ENCODE measurements at regions not wholly inside any gene's neighbourhood (a gene's known extent, or its start where the extent isn't known, plus 50 kb on each side); places are given as distances from the start of the nearest gene placed in this dataset.

- Histone ChIP-seq H3K4me1 (ENCODE audit: control insufficient read depth, insufficient read depth, low read length) (no peaks in the 10 kb centered on the region), H3K36me3 (ENCODE audit: control insufficient read depth, insufficient read depth, low read length) (no peaks in the 10 kb centered on the region), H3K4me3 (ENCODE audit: low read depth, low read length) (no peak overlapping the region), H3K9me3 (ENCODE audit: control insufficient read depth, insufficient read depth, low read length) (no peaks in the 10 kb centered on the region), H3K27me3 (ENCODE audit: control insufficient read depth, insufficient read depth, low read length) (no peaks in the 10 kb centered on the region), H3K9ac (ENCODE audit: low read depth, low read length) (no peak overlapping the region)
Observed at GRCh38 chr5:54658010-54658409, 140.5 kb downstream of the SNX18 start.

GRCh38 chr5:54656261-54656728 lies 138.7 kb downstream of the SNX18 start:
- no peaks in the 10 kb centered on the region for H3K9me3 ChIP-seq (ENCODE audit: control insufficient read depth, insufficient read depth, low read length)
- H3K36me3 ChIP-seq (ENCODE audit: control insufficient read depth, insufficient read depth, low read length): no peaks in the 10 kb centered on the region
- no peak overlapping the region for H3K4me3 ChIP-seq (ENCODE audit: low read depth, low read length)
- H3K27me3 ChIP-seq (ENCODE audit: control insufficient read depth, insufficient read depth, low read length): no peaks in the 10 kb centered on the region
- H3K9ac ChIP-seq (ENCODE audit: low read depth, low read length): no peak overlapping the region
- no peaks in the 10 kb centered on the region for H3K4me1 ChIP-seq (ENCODE audit: control insufficient read depth, insufficient read depth, low read length)

GRCh38 chr5:54655761-54656160 lies 138.2 kb downstream of the SNX18 start:
- Histone ChIP-seq H3K9ac (ENCODE audit: low read depth, low read length) (no peak overlapping the region), H3K9me3 (ENCODE audit: control insufficient read depth, insufficient read depth, low read length) (no peaks in the 10 kb centered on the region), H3K4me3 (ENCODE audit: low read depth, low read length) (no peak overlapping the region), H3K27me3 (ENCODE audit: control insufficient read depth, insufficient read depth, low read length) (no peaks in the 10 kb centered on the region), H3K36me3 (ENCODE audit: control insufficient read depth, insufficient read depth, low read length) (no peaks in the 10 kb centered on the region), H3K4me1 (ENCODE audit: control insufficient read depth, insufficient read depth, low read length) (no peaks in the 10 kb centered on the region)

GRCh38 chr5:54655266-54655665 lies 137.7 kb downstream of the SNX18 start:
- Histone ChIP-seq H3K9ac (ENCODE audit: low read depth, low read length) (no peak overlapping the region), H3K27me3 (ENCODE audit: control insufficient read depth, insufficient read depth, low read length) (no peaks in the 10 kb centered on the region), H3K4me3 (ENCODE audit: low read depth, low read length) (no peak overlapping the region), H3K9me3 (ENCODE audit: control insufficient read depth, insufficient read depth, low read length) (no peaks in the 10 kb centered on the region), H3K4me1 (ENCODE audit: control insufficient read depth, insufficient read depth, low read length) (no peaks in the 10 kb centered on the region), H3K36me3 (ENCODE audit: control insufficient read depth, insufficient read depth, low read length) (no peaks in the 10 kb centered on the region)

- Histone ChIP-seq H3K9me3 (ENCODE audit: control insufficient read depth, insufficient read depth, low read length) (no peaks in the 10 kb centered on the region), H3K4me1 (ENCODE audit: control insufficient read depth, insufficient read depth, low read length) (no peaks in the 10 kb centered on the region), H3K9ac (ENCODE audit: low read depth, low read length) (no peak overlapping the region), H3K27me3 (ENCODE audit: control insufficient read depth, insufficient read depth, low read length) (no peaks in the 10 kb centered on the region), H3K4me3 (ENCODE audit: low read depth, low read length) (no peak overlapping the region), H3K36me3 (ENCODE audit: control insufficient read depth, insufficient read depth, low read length) (no peaks in the 10 kb centered on the region)
Observed at GRCh38 chr5:54653956-54654614, 136.5 kb downstream of the SNX18 start.

- H3K4me3 ChIP-seq (ENCODE audit: low read depth, low read length): no peak overlapping the region
- no peaks in the 10 kb centered on the region for H3K36me3 ChIP-seq (ENCODE audit: control insufficient read depth, insufficient read depth, low read length)
- H3K9me3 ChIP-seq (ENCODE audit: control insufficient read depth, insufficient read depth, low read length): no peaks in the 10 kb centered on the region
- peaks cover 1% of the 10 kb centered on the region for H3K4me1 ChIP-seq (ENCODE audit: control insufficient read depth, insufficient read depth, low read length)
- H3K27me3 ChIP-seq (ENCODE audit: control insufficient read depth, insufficient read depth, low read length): no peaks in the 10 kb centered on the region
- H3K9ac ChIP-seq (ENCODE audit: low read depth, low read length): no peak overlapping the region
Observed at GRCh38 chr5:54651482-54652076, 134.0 kb downstream of the SNX18 start.

GRCh38 chr5:54649041-54649504 lies 131.5 kb downstream of the SNX18 start:
- Histone ChIP-seq H3K4me3 (ENCODE audit: low read depth, low read length) (no peak overlapping the region), H3K4me1 (ENCODE audit: control insufficient read depth, insufficient read depth, low read length) (peaks cover 3% of the 10 kb centered on the region)

GRCh38 chr5:54646356-54647101 lies 129.0 kb downstream of the SNX18 start:
- Histone ChIP-seq H3K9me3 (ENCODE audit: control insufficient read depth, insufficient read depth, low read length) (no peaks in the 10 kb centered on the region), H3K36me3 (ENCODE audit: control insufficient read depth, insufficient read depth, low read length) (no peaks in the 10 kb centered on the region), H3K4me3 (ENCODE audit: low read depth, low read length) (no peak overlapping the region), H3K9ac (ENCODE audit: low read depth, low read length) (no peak overlapping the region), H3K4me1 (ENCODE audit: control insufficient read depth, insufficient read depth, low read length) (peaks cover 3% of the 10 kb centered on the region), H3K27me3 (ENCODE audit: control insufficient read depth, insufficient read depth, low read length) (no peaks in the 10 kb centered on the region)

More at GRCh38 chr5:54649041-54649504, 131.5 kb downstream of the SNX18 start:
- Histone ChIP-seq H3K9ac (ENCODE audit: low read depth, low read length) (no peak overlapping the region), H3K27me3 (ENCODE audit: control insufficient read depth, insufficient read depth, low read length) (no peaks in the 10 kb centered on the region), H3K9me3 (ENCODE audit: control insufficient read depth, insufficient read depth, low read length) (no peaks in the 10 kb centered on the region), H3K36me3 (ENCODE audit: control insufficient read depth, insufficient read depth, low read length) (no peaks in the 10 kb centered on the region)

- Histone ChIP-seq H3K36me3 (ENCODE audit: control insufficient read depth, insufficient read depth, low read length) (no peaks in the 10 kb centered on the region), H3K9ac (ENCODE audit: low read depth, low read length) (no peak overlapping the region), H3K9me3 (ENCODE audit: control insufficient read depth, insufficient read depth, low read length) (no peaks in the 10 kb centered on the region), H3K4me3 (ENCODE audit: low read depth, low read length) (no peak overlapping the region), H3K4me1 (ENCODE audit: control insufficient read depth, insufficient read depth, low read length) (peaks cover 3% of the 10 kb centered on the region), H3K27me3 (ENCODE audit: control insufficient read depth, insufficient read depth, low read length) (no peaks in the 10 kb centered on the region)
Observed at GRCh38 chr5:54645882-54646355, 128.4 kb downstream of the SNX18 start.

- Histone ChIP-seq H3K9ac (ENCODE audit: low read depth, low read length) (no peak overlapping the region), H3K4me1 (ENCODE audit: control insufficient read depth, insufficient read depth, low read length) (peaks cover 3% of the 10 kb centered on the region), H3K9me3 (ENCODE audit: control insufficient read depth, insufficient read depth, low read length) (no peaks in the 10 kb centered on the region), H3K4me3 (ENCODE audit: low read depth, low read length) (no peak overlapping the region), H3K36me3 (ENCODE audit: control insufficient read depth, insufficient read depth, low read length) (no peaks in the 10 kb centered on the region), H3K27me3 (ENCODE audit: control insufficient read depth, insufficient read depth, low read length) (no peaks in the 10 kb centered on the region)
Observed at GRCh38 chr5:54644226-54644625, 126.7 kb downstream of the SNX18 start.

GRCh38 chr5:54643685-54644106 lies 126.1 kb downstream of the SNX18 start:
- Histone ChIP-seq H3K4me1 (ENCODE audit: control insufficient read depth, insufficient read depth, low read length) (peaks cover 3% of the 10 kb centered on the region), H3K27me3 (ENCODE audit: control insufficient read depth, insufficient read depth, low read length) (no peaks in the 10 kb centered on the region), H3K36me3 (ENCODE audit: control insufficient read depth, insufficient read depth, low read length) (no peaks in the 10 kb centered on the region), H3K9ac (ENCODE audit: low read depth, low read length) (no peak overlapping the region), H3K4me3 (ENCODE audit: low read depth, low read length) (no peak overlapping the region), H3K9me3 (ENCODE audit: control insufficient read depth, insufficient read depth, low read length) (no peaks in the 10 kb centered on the region)

All from iPS-15b (cell line).